ENCODE measurements at regions not wholly inside any gene's neighbourhood (a gene's known extent, or its start where the extent isn't known, plus 50 kb on each side); places are given as distances from the start of the nearest gene placed in this dataset.

DNA sequence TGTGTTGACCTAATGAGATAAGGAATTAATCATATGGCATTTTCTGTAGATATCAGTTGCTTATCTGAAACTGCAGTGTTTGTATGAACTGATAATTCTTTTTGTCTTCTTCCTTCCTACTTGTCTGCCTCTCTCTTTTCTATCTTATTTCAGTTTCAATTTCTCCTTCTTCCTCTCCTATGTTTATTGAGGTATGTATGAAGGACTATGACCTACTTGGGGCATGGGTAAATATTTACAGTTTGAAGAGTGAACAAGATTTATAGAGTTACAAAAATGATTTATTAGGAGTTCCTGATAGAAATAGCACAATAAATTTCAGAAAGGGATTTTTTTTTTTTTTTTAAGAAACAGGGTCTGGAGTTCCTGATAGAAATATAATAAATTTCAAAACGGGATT lies 88.7 kb upstream of the MUCL1 start:
- DNase-seq (ENCODE audit: low read depth): peak; percentile 65
- H3K4me3 ChIP-seq (ENCODE audit: low read depth, low read length): 0 out of 2 replicates have a peak overlapping the region, but pooled peaks have one; percentile 1
- TF ChIP-seq, protein P1, sequence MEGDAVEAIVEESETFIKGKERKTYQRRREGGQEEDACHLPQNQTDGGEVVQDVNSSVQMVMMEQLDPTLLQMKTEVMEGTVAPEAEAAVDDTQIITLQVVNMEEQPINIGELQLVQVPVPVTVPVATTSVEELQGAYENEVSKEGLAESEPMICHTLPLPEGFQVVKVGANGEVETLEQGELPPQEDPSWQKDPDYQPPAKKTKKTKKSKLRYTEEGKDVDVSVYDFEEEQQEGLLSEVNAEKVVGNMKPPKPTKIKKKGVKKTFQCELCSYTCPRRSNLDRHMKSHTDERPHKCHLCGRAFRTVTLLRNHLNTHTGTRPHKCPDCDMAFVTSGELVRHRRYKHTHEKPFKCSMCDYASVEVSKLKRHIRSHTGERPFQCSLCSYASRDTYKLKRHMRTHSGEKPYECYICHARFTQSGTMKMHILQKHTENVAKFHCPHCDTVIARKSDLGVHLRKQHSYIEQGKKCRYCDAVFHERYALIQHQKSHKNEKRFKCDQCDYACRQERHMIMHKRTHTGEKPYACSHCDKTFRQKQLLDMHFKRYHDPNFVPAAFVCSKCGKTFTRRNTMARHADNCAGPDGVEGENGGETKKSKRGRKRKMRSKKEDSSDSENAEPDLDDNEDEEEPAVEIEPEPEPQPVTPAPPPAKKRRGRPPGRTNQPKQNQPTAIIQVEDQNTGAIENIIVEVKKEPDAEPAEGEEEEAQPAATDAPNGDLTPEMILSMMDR (IDR thresholded peaks at IDR 0.05; ENCODE audit: control insufficient read depth, extremely low read depth, insufficient read depth): no peak

DNA sequence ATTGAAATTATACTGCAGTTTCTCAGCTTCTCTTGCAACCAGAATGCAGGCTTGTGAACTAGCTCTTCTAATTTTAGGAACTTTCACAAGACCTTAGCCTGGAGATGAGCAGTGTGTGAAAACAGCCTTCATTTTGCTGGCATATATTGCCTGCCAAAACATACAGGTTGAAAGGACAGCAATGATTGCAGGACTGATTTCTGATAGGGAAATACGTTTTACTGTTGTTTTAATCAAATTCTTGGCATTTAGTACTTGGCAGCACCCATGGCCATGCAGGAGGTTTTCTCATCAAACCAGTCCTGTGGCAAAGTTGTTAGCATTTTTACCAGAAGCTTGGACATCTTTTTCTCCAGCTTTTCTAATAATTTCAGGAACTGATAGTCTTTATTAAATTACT lies 91.9 kb upstream of the MUCL1 start:
- H3K4me3 ChIP-seq (ENCODE audit: low read depth, low read length): peak overlapping the region; percentile 19; the same call in 1 of the 2 replicates
- DNase-seq (ENCODE audit: low read depth): peak; percentile 97
- TF ChIP-seq, protein P1 (IDR thresholded peaks at IDR 0.05; ENCODE audit: control insufficient read depth, extremely low read depth, insufficient read depth): no peak

DNA sequence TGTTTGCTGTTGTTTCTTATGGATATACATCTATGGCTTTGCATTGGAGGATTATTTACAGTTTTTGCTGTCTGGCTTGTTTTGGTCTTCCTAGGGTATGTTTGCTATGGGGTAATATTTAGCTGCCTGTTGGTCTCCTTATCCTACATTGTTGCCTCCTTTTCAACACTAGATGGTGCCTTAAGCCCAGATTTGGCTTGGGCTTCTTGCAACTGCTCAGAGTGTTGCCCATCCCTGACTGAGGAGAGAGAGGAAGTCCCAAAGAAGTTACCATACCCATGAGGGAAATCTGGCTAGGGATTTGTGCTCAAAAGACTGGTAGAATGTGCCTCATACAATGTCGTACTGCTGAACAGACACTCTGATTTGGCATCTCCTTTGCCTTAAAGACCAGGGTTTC lies 94.6 kb upstream of the MUCL1 start:
- TF ChIP-seq, protein P1 (IDR thresholded peaks at IDR 0.05; ENCODE audit: control insufficient read depth, extremely low read depth, insufficient read depth): peak; percentile 91
- peak; percentile 44 for DNase-seq (ENCODE audit: low read depth)
- no peak overlapping the region for H3K4me3 ChIP-seq (ENCODE audit: low read depth, low read length)

DNA sequence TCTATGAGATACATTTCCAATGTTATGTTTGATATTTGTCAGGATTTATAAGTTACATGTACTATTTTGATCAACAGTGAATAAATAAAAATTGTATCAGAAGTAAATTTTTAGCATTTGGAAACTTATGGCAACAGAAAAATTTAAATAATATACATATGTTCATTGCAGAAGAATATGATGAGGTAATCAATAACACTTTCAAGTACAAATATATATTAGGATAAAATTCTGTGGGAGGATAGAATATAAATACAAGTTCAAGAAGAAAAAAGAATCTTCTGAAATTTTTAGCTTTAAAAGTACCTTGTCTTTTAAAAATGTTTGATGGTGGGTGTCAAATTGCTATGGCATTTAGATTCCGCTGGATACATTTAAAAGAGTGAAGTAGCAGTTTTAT lies 102.8 kb upstream of the MUCL1 start:
- no peak for DNase-seq (ENCODE audit: low read depth)
- TF ChIP-seq, protein P1 (IDR thresholded peaks at IDR 0.05; ENCODE audit: control insufficient read depth, extremely low read depth, insufficient read depth): no peak
- H3K4me3 ChIP-seq (ENCODE audit: low read depth, low read length): no peak overlapping the region

DNA sequence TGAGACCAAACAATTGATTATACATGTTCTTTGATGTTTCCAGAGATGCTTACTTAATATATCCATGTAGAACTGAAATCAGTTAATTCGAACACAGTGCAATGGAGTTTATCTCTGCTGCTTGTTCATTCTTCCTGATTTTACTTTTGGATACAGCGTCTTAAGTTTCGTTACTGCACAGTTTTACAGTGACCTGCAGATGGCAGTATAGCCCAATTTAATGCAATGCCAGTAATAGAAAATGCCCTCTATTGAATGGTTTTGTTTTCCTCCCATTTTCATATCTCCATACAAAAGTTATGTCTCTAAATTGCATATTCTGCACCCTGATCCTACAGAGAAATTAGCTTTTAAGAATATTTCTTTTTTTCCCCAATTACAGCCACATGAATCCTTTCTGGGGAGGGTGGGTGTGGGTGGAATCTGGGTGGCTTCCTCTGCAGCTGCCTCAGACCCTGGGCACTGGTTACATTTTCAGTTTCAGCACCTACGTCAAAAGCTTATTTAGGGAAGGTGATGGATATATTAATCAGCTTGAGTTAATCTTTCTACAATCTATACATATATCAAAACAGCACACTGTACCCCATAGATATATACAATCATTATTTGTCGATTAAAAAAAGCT lies 101.1 kb upstream of the DCD start:
- peak; percentile 21 for DNase-seq (ENCODE audit: low read depth)
- TF ChIP-seq, protein P1 (IDR thresholded peaks at IDR 0.05; ENCODE audit: control insufficient read depth, extremely low read depth, insufficient read depth): peak; percentile 86
- H3K4me3 ChIP-seq (ENCODE audit: low read depth, low read length): no peak overlapping the region

DNA sequence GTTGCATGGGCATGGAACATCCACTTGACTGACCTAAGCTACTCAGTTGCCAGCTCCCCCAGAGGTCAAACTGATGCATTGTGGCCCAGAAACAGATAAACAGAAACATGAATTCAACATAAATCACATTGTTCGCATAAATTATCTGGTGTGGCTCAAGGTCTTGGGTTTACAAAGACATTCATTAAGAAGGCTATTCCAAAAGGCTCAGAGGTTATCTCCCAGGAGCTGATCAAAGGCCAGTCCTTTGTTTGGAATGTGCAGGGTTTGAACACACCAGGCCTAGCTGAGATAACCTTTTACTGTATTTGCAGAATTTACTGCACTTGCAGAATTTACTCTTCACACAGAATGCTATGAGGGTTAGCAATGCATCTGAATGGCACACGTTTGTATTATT lies 96.4 kb upstream of the DCD start:
- no peak overlapping the region for H3K4me3 ChIP-seq (ENCODE audit: low read depth, low read length)
- TF ChIP-seq, protein P1 (IDR thresholded peaks at IDR 0.05; ENCODE audit: control insufficient read depth, extremely low read depth, insufficient read depth): no peak
- no peak for DNase-seq (ENCODE audit: low read depth)

DNA sequence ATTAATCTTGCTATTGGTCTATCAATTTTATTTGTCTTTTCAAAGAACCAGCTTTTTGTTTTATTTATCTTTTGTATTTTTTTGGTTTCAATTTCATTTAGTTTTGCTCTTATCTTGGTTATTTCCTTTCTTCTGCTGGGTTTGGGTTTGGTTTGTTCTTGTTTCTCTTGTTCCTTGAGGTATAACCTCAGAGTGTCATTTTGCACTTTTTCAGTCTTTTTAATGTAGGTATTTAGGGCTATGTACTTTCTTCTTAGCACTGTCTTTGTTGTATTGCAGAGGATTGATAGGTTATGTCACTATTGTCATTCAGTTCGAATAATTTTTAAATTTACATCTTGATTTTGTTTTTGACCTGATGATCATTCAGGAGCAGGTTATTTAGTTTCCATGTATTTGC lies 92.7 kb upstream of the DCD start:
- TF ChIP-seq, protein P1 (IDR thresholded peaks at IDR 0.05; ENCODE audit: control insufficient read depth, extremely low read depth, insufficient read depth): no peak
- no peak overlapping the region for H3K4me3 ChIP-seq (ENCODE audit: low read depth, low read length)
- no peak for DNase-seq (ENCODE audit: low read depth)
